PFSK-1 (cell line): ENCODE measurements at regions not wholly inside any gene's neighbourhood (a gene's known extent, or its start where the extent isn't known, plus 50 kb on each side); places are given as distances from the start of the nearest gene placed in this dataset.

Source experiments
- FOXP2 ChIP-seq: optimal IDR thresholded peaks from 2 replicates; pipeline ENCODE3; 2011; ENCODE audit warnings: borderline replicate concordance, control low read depth, inconsistent platforms; ENCODE audit not compliant: insufficient read depth; ENCODE audit errors: extremely low read length, extremely low read depth
- POLR2AphosphoS5 ChIP-seq: IDR thresholded peaks from 2 replicates; pipeline ENCODE4 v1.6.1; 2012; ENCODE audit warnings: low read depth, mild to moderate bottlenecking, control low read depth, low read length, moderate library complexity
- REST ChIP-seq, 2 experiments: IDR thresholded peaks; 2 replicates each; pipeline versions ENCODE4 v1.6.1 to v1.8.0; 2011 to 2012; ENCODE audit warnings: low read depth in 2 of 2, low read length in 2 of 2, control low read depth in 1 of 2, inconsistent platforms in 1 of 2, mild to moderate bottlenecking in 1 of 2, moderate library complexity in 1 of 2; ENCODE audit not compliant: insufficient read depth in 1 of 2
- SIN3A ChIP-seq: IDR thresholded peaks from 2 replicates; pipeline ENCODE4 v1.6.1; 2012; ENCODE audit warnings: mild to moderate bottlenecking, low read length, moderate library complexity, borderline replicate concordance; ENCODE audit not compliant: insufficient read depth
- TAF1 ChIP-seq: IDR thresholded peaks from 2 replicates; pipeline ENCODE4 v1.6.1; 2012; ENCODE audit warnings: low read length, control low read depth, borderline replicate concordance; ENCODE audit not compliant: insufficient read depth

GRCh38 chr13:90098577-90098976 lies 1248.9 kb upstream of the MIR17HG start:
- TF ChIP-seq POLR2AphosphoS5: no peak
- TF ChIP-seq FOXP2: no peak
- no peak for TF ChIP-seq SIN3A
- no peak for TF ChIP-seq REST (IDR thresholded peaks at IDR 0.05; ENCODE audit: insufficient read depth in 1 of 2, low read depth in 2 of 2, low read length in 2 of 2)
- no peak for TF ChIP-seq TAF1

- TF ChIP-seq FOXP2 (no peak), POLR2AphosphoS5 (no peak)
Measured at GRCh38 chr13:90099847-90100246, 1247.6 kb upstream of the MIR17HG start.

DNA sequence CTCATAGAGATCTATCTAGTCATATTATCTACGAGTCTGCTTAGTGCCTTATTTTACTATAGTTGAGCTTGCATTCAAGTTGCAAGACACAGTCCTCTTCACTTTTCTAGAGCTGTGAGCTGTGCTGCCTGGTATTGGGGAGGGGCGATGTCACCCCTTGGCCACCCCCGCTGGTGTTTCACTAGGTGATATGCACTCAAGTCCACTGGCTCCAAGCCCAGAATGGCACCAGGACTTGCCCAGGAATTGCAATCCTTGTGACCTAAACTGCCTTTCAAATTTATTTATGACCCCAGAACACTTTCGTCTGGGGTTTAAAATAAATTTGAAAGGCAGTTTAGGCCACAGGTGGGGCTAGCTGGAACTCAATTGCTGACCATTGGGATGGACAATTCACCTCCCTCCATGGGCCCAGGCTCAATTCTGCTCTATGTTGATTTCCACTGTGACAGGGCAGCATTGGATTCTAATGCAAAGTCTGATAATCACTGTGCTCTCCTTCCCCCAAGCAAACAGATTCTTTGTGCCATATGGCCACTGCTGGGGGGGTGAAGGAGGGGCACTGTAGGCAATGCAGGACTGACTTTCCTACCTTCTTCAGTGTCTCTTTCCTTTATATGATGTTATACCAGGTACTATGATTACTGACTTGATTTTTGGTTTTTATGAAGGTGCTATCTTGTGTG lies 1244.2 kb upstream of the MIR17HG start:
- TF ChIP-seq SIN3A: no peak
- no peak for TF ChIP-seq TAF1
- no peak for TF ChIP-seq FOXP2
- no peak for TF ChIP-seq REST (IDR thresholded peaks at IDR 0.05; ENCODE audit: insufficient read depth in 1 of 2, low read depth in 2 of 2, low read length in 2 of 2)
- TF ChIP-seq POLR2AphosphoS5: no peak

GRCh38 chr13:90104764-90105163 lies 1242.7 kb upstream of the MIR17HG start:
- TF ChIP-seq REST (IDR thresholded peaks at IDR 0.05; ENCODE audit: insufficient read depth in 1 of 2, low read depth in 2 of 2, low read length in 2 of 2) (no peak), SIN3A (no peak), TAF1 (no peak), FOXP2 (no peak), POLR2AphosphoS5 (no peak)

DNA sequence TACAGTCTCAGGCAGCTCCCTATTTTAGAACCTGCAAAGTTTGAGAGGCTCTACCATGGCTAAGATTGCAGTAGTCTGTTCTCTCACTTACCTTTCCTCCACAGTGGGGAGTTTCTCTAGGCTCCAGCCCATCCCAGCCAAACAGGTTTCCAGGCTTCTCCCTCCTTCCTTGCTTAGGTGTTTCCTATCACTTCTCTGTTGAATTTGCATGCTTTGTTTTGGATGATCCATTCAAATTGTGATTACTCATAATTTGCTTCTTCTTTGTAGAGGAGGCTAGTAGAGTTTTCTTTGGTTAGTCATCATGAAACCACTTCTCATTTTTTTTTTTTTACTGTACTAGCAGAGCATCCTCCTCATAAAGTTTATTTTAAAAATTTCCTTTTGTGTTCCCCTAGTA lies 1242.2 kb upstream of the MIR17HG start:
- TF ChIP-seq POLR2AphosphoS5 (no peak), SIN3A (no peak), TAF1 (no peak), REST (IDR thresholded peaks at IDR 0.05; ENCODE audit: insufficient read depth in 1 of 2, low read depth in 2 of 2, low read length in 2 of 2) (no peak), FOXP2 (no peak)
